ENCODE measurements at regions not wholly inside any gene's neighbourhood (a gene's known extent, or its start where the extent isn't known, plus 50 kb on each side); places are given as distances from the start of the nearest gene placed in this dataset.
"Not testable (repeated sequence)": the region's sequence is repeated elsewhere in the genome, so short reads cannot be mapped to it uniquely, and the experiment has no call there.

- Mint-ChIP-seq H3K4me3 (ENCODE audit: unreplicated experiment) (no peak overlapping the region), H3K36me3 (ENCODE audit: low read depth, unreplicated experiment) (no peaks in the 10 kb centered on the region), H3K27me3 (ENCODE audit: low read depth, unreplicated experiment) (peaks cover 2% of the 10 kb centered on the region), H3K9me3 (ENCODE audit: unreplicated experiment) (peaks cover 3% of the 10 kb centered on the region), H3K27ac (ENCODE audit: unreplicated experiment) (no peak overlapping the region), H3K4me1 (ENCODE audit: low read depth, unreplicated experiment) (no peaks in the 10 kb centered on the region)
- Histone ChIP-seq H4K20me1 (ENCODE audit: insufficient read depth, low read length) (no peaks in the 10 kb centered on the region), H3K4me1 (ENCODE audit: insufficient read depth, low read length) (no peaks in the 10 kb centered on the region), H3K4me3 (ENCODE audit: insufficient read depth, low read depth, low read length) (no peak overlapping the region), H3K4me2 (ENCODE audit: low read length) (no peak overlapping the region), H2AFZ (ENCODE audit: low read depth, low read length) (no peak overlapping the region), H3K9ac (ENCODE audit: low read length) (no peak overlapping the region), H3K27ac (ENCODE audit: low read depth, low read length) (no peak overlapping the region), H3K27me3 (ENCODE audit: insufficient read depth, low read length) (no peaks in the 10 kb centered on the region), H3K9me3 (ENCODE audit: insufficient read depth, low read depth, low read length) (no peaks in the 10 kb centered on the region), H3K36me3 (ENCODE audit: insufficient read depth, low read length) (no peaks in the 10 kb centered on the region), H3K79me2 (ENCODE audit: insufficient read depth, low read length) (no peaks in the 10 kb centered on the region)
- FAIRE-seq (peak; percentile 72), DNase-seq (ENCODE audit: low read depth) (no peak)
- TF ChIP-seq EZH2 (IDR thresholded peaks at IDR 0.05; ENCODE audit: insufficient read depth, low read length) (no peak), CTCF (IDR thresholded peaks at IDR 0.05; ENCODE audit: insufficient read depth, low read depth, low read length) (no peak)
Observed at GRCh38 chrX:104372547-104372946, 117.8 kb upstream of the ESX1 start.

- no peak overlapping the region for H2AFZ ChIP-seq (ENCODE audit: low read depth, low read length)
- H3K9ac ChIP-seq (ENCODE audit: low read length), result no peak overlapping the region
- no peak overlapping the region for H3K4me2 ChIP-seq (ENCODE audit: low read length)
- Mint-ChIP-seq H3K36me3 (ENCODE audit: low read depth, unreplicated experiment) (no peaks in the 10 kb centered on the region), H3K27me3 (ENCODE audit: low read depth, unreplicated experiment) (no peaks in the 10 kb centered on the region), H3K9me3 (ENCODE audit: unreplicated experiment) (no peaks in the 10 kb centered on the region), H3K4me3 (ENCODE audit: unreplicated experiment) (no peak overlapping the region), H3K4me1 (ENCODE audit: low read depth, unreplicated experiment) (no peaks in the 10 kb centered on the region), H3K27ac (ENCODE audit: unreplicated experiment) (no peak overlapping the region)
- TF ChIP-seq EZH2 (IDR thresholded peaks at IDR 0.05; ENCODE audit: insufficient read depth, low read length) (no peak), CTCF (IDR thresholded peaks at IDR 0.05; ENCODE audit: insufficient read depth, low read depth, low read length) (no peak)
- H3K4me1 ChIP-seq (ENCODE audit: insufficient read depth, low read length), result no peaks in the 10 kb centered on the region
- no peaks in the 10 kb centered on the region for H3K9me3 ChIP-seq (ENCODE audit: insufficient read depth, low read depth, low read length)
- peak; percentile 52 for FAIRE-seq
- no peaks in the 10 kb centered on the region for H3K27me3 ChIP-seq (ENCODE audit: insufficient read depth, low read length)
- H3K36me3 ChIP-seq (ENCODE audit: insufficient read depth, low read length), result no peaks in the 10 kb centered on the region
- no peak overlapping the region for H3K4me3 ChIP-seq (ENCODE audit: insufficient read depth, low read depth, low read length)
- H4K20me1 ChIP-seq (ENCODE audit: insufficient read depth, low read length), result no peaks in the 10 kb centered on the region
- no peak for DNase-seq (ENCODE audit: low read depth)
- no peak overlapping the region for H3K27ac ChIP-seq (ENCODE audit: low read depth, low read length)
- no peaks in the 10 kb centered on the region for H3K79me2 ChIP-seq (ENCODE audit: insufficient read depth, low read length)
Observed at GRCh38 chrX:104370089-104370488, 115.4 kb upstream of the ESX1 start.

- not testable (repeated sequence) for H3K4me1 Mint-ChIP-seq (ENCODE audit: low read depth, unreplicated experiment); H3K9me3 Mint-ChIP-seq (ENCODE audit: unreplicated experiment); H3K36me3 ChIP-seq (ENCODE audit: insufficient read depth, low read length); H2AFZ ChIP-seq (ENCODE audit: low read depth, low read length); H3K27me3 ChIP-seq (ENCODE audit: insufficient read depth, low read length); H3K27ac ChIP-seq (ENCODE audit: low read depth, low read length); H3K4me1 ChIP-seq (ENCODE audit: insufficient read depth, low read length); H3K79me2 ChIP-seq (ENCODE audit: insufficient read depth, low read length); H3K27me3 Mint-ChIP-seq (ENCODE audit: low read depth, unreplicated experiment); FAIRE-seq; H4K20me1 ChIP-seq (ENCODE audit: insufficient read depth, low read length); H3K9ac ChIP-seq (ENCODE audit: low read length); H3K9me3 ChIP-seq (ENCODE audit: insufficient read depth, low read depth, low read length); H3K36me3 Mint-ChIP-seq (ENCODE audit: low read depth, unreplicated experiment); H3K4me3 Mint-ChIP-seq (ENCODE audit: unreplicated experiment); DNase-seq (ENCODE audit: low read depth); H3K4me3 ChIP-seq (ENCODE audit: insufficient read depth, low read depth, low read length); H3K4me2 ChIP-seq (ENCODE audit: low read length); H3K27ac Mint-ChIP-seq (ENCODE audit: unreplicated experiment)
Observed at GRCh38 chrX:104360774-104361173, 106.0 kb upstream of the ESX1 start.
